GM21723 (cell line): ENCODE measurements at regions not wholly inside any gene's neighbourhood (a gene's known extent, or its start where the extent isn't known, plus 50 kb on each side); places are given as distances from the start of the nearest gene placed in this dataset.
"Not testable (repeated sequence)": the region's sequence is repeated elsewhere in the genome, so short reads cannot be mapped to it uniquely, and the experiment has no call there.

Experiments used
- ATAC-seq: cut with Tn5 transposase; IDR thresholded peaks from one replicate; pipeline ENCODE4 v1.9.1; 2021; ENCODE audit warnings: mild to moderate bottlenecking, moderate library complexity; ENCODE audit not compliant: unreplicated experiment

GRCh38 chr14:105689722-105690121 is 163.3 kb downstream of the TMEM121 start:
- ATAC-seq = no peak

DNA sequence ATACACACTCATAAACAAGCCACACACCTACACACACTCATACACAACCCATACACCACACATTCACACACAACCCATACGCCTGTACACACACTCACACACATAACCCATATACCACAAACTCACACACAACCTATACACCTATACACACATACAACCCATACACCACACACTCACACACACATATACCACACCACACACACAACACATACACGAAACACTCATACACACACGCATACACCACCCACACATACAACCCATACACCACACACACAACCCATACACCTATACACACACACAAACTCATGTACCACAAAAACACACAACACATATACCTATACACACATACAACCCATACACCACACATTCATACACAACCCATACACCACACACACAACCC is 164.3 kb downstream of the TMEM121 start:
- ATAC-seq = no peak

DNA sequence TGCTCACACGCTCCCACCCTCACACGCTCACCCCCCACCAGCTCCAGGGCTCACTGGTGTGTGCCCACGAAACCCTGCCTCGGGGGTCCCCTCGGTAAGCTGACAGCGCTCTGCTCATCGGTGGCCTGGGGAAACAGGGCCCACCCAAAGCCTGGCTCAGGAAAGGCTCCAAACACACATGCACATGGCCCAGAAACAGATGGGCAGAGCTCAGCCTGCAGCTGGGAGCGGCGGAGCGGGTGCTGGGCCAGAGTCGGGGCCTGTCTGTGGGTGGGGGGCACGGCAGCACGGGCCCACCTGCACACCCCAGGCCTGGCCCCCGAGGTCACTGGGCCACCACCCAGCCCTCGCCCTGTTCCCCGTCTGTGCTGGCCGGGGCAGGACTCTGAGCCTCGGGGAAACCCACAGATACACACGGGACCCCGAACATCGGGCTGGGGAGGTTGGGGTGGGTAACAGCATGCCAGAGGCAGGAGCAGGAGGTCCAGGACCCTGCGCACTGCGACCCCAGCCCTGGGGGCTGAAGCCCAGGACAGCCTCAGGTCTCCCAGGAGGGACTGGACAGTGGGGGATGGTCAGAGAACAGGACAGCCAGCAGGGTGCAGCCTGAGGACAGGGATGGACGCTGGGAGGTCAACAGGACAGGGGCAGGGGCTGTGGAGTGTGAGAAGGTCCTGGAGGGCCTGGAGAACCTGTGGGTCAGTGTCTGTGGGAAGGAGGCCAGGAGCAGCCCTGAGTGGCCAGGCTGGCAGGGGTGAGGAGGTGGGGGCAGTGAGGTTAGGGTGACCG is 165.1 kb downstream of the TMEM121 start:
- ATAC-seq = not testable (repeated sequence)

DNA sequence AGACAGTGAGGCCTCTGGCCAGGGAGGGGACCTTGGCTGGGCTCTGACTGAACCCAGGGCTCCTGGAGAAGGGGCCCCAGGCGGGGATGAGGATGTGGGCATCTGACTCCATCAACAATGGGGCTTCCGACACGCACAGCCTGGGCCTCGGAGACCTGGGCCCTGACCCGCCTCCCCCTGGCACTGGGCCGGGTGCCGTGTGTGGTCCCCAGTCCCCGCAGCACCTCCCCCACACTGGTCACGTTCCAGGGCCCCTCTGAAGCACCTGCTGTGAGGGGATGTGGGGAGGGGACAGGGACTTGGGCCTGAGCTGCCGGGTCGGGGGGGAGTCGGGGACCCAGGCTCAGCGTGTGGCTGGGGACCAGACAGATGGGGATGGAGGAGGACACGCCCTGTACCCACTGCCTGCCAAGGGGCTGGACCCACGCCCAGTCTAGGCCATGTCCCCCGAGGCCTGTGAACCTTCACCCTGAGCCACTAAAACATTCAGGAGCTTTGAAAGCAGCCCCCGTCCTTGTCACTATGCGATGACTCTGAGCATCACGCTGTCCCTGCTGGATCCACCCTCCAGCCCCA is 165.8 kb downstream of the TMEM121 start:
- not testable (repeated sequence) for ATAC-seq

DNA sequence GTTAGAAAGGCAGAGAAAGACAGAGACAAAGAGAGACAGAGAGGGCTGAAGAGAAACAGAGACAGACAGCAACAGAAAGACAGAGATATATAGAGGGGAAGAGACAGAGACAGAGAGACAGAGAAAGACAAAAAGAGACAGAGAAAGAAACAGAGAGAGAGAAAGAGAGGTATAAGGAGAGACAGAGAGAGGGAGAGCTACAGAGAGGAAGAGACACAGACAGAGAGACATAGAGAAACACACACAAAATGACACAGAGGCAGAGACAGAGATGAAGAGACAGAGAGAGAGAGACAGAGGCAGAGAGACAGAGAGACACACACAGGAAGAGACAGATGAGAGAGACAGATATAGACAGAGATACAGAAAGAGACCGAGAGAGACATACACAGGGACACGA is 168.6 kb downstream of the TMEM121 start:
- ATAC-seq = no peak

DNA sequence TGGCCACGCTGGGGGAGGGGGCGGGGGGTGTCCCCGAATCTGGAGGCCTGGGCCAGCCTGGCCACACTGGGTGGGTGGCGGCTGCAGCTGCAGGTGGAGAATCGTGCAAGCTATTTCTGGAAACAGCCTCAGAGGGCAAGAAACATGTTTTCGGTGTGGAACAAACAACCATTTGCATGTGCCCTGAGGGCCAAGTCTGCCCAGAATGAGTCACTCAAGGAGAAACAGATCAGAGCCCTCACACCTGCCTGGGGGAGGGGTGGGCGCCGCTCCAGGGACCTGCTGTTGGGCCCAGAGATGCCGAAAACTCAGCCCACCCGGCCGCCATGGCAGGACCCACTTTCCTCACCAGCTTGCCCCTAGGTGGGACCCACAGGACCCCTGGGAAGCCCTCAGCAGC is 170.0 kb downstream of the TMEM121 start:
- peak; percentile 50 for ATAC-seq

GRCh38 chr14:105697414-105697813 is 171.0 kb downstream of the TMEM121 start:
- not testable (repeated sequence) for ATAC-seq

GRCh38 chr14:105697955-105698354 is 171.6 kb downstream of the TMEM121 start:
- not testable (repeated sequence) for ATAC-seq

DNA sequence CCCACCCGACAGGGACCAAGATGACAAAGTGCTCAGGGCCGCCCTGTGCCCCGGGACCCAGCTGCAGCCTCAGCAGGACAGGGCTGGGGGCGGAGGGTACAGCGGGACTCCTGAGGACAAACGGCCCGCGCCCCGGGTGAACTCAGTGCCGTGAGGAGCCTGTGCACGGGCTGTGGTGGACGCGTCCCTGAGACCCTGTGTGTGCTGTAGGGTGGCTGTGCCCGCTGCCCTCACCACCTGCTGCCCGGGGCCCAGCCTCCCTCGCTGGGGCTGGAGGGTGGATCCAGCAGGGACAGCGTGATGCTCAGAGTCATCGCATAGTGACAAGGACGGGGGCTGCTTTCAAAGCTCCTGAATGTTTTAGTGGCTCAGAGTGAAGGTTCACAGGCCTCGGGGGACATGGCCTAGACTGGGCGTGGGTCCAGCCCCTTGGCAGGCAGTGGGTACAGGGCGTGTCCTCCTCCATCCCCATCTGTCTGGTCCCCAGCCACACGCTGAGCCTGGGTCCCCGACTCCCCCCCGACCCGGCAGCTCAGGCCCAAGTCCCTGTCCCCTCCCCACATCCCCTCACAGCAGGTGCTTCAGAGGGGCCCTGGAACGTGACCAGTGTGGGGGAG is 172.7 kb downstream of the TMEM121 start:
- ATAC-seq = not testable (repeated sequence)

GRCh38 chr14:105699706-105700105 is 173.3 kb downstream of the TMEM121 start:
- not testable (repeated sequence) for ATAC-seq

DNA sequence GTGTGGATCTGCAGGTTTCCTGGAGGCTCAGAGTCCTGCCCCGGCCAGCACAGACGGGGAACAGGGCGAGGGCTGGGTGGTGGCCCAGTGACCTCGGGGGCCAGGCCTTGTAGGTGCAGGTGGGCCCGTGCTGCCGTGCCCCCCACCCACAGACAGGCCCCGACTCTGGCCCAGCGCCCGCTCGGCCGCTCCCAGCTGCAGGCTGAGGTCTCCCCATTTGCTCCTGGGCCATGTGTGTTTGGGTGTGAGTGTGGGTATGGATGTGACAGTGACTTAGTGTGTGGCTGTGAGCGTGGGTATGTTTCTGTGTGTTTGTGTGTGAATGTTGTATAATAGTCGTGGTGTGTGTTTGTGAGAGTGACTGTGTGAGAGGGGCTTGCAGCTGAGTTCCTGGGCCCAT is 173.8 kb downstream of the TMEM121 start:
- not testable (repeated sequence) for ATAC-seq

DNA sequence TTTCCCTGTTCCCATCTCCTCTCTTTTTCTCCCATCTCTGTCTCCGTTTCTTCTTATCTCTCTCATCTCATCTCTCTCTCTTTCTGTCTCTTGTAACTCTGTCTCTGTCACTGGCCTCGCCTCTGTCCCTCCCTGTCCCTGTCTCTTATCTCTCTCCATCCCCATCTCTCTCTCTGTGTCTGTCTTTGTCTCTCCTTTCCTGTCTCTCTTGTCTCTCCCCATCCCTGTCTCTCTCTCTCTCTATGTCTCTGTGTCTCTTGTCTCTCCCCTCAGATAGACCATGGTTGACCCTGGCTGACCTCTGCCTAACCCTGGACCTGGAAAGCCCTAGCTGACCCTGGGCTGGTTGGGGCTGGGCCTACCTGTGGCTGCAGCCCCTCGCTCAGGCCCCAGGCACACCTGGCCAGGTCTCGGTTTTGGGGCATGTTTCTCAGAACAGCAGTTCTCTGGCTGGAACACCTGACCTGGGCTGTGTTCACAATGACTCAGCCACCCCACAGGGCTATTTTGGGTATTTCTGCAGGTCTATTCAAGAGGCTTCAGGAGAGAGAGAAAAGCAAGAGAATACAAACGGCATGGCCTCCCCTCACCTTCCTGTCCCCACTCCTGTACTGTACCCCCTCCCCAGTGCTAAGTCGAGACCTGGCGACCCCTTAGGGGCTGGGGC is 174.4 kb downstream of the TMEM121 start:
- ATAC-seq = peak; percentile 34

GRCh38 chr14:105701456-105702274 is 175.3 kb downstream of the TMEM121 start:
- no peak for ATAC-seq

- ATAC-seq = no peak
Measured at GRCh38 chr14:105702275-105702817, 176.0 kb downstream of the TMEM121 start.

- ATAC-seq = not testable (repeated sequence)
Measured at GRCh38 chr14:105703044-105703665, 176.8 kb downstream of the TMEM121 start.

- not testable (repeated sequence) for ATAC-seq
Measured at GRCh38 chr14:105704091-105704490, 177.7 kb downstream of the TMEM121 start.

DNA sequence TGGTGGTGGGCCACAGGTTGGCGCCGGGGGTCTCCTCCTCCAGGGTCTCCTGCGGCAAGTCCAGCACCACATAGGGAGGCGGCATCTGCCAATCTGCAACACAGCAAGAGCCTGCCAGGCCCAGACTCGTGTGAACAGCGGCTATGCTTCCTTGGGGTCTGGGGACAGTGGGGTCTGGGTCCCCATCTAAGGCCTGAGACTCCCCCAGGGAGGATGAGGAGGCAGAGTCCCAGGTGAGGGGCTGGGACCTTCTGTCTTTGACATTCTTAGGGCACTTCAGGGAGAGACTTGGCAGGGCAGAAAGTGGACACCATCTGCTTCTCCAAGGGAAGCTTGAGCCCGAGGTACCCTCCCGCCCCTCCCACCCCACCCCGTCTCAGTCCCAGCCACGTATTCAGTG is 178.1 kb downstream of the TMEM121 start:
- not testable (repeated sequence) for ATAC-seq

DNA sequence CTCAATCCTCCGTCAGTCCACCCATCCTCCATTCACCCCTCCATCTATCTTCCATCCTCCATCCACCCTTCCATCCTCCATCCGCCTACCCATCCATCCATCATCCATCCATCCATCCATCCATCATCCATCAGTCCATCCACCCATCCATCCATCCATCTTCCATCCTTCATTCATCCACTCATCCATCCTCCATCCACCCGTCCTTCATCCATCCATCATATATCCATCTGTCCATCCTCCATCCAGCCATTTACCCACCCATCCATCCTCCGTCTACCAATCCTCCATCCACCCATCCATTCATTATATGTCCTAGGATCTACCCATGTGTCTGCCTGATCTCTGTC is 179.1 kb downstream of the TMEM121 start:
- not testable (repeated sequence) for ATAC-seq

DNA sequence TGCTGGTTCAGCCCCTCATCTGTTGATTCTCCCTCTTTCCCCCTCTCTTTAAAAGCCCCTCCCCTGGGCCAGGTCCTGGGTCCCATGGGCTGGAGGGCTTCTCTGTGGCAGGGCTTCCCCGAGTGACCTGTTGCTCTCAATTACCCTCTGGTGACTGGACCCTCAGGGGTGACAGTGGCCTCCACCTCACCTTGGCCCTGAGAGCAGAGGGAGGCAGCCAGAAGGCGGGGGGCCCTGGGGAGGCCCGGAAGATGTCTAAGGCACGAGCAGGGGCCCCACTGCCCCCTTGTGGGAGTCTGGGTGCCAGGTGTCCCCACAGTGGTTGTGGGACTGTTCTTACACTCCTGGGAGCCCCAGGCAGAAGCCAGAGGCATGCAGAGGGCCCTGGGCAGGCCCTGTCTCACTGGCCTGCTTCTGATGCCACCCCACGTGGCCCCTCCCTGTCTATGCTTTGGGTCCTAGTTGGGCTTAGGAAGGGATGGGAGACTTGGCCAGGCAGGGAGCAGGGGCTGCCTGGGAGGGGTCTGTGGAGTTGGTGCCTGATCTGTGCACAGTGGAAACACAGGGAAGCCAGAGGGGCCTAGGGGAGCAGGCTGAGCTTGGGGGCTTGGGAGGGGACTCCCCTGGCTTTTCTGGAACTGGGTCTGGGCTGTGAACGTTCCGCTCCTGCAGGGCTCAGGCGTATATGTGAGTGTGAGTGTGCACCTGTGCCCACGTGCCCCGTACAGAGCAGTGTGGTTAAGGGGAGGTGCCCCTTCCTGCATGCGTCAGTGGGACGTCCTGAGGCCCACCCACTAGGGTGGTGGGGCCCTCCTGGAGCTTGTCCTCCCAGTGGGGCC is 179.7 kb downstream of the TMEM121 start:
- ATAC-seq = peak; percentile 27
